Bronchial epithelial cell (primary cell): ENCODE measurements at regions not wholly inside any gene's neighbourhood (a gene's known extent, or its start where the extent isn't known, plus 50 kb on each side); places are given as distances from the start of the nearest gene placed in this dataset.

Experiments used
- DNase-seq: peaks from one replicate; pipeline ENCODE4 v3.0.0-alpha.2; 2010; ENCODE audit warnings: low read depth
- FAIRE-seq: peaks from 2 replicates; lab custom pipeline; 2011; peaks lifted over from hg19 to GRCh38; lab: Jason Lieb, UNC
- H3K27me3 ChIP-seq: 2 replicates; pipeline ENCODE4 v1.5.1; 2011; ENCODE audit warnings: low read length; ENCODE audit not compliant: control insufficient read depth, insufficient read depth
- H3K36me3 ChIP-seq: 2 replicates; pipeline ENCODE4 v1.5.1; 2011; ENCODE audit warnings: low read length; ENCODE audit not compliant: control insufficient read depth, insufficient read depth
- H3K4me3 ChIP-seq: 2 replicates; pipeline ENCODE4 v1.5.1; 2011; ENCODE audit warnings: mild to moderate bottlenecking, low read depth, low read length, control low read depth
- TF ChIP-seq, protein P1 (sequence below): IDR thresholded peaks from 2 replicates; pipeline ENCODE4 v1.5.1; 2011; ENCODE audit warnings: mild to moderate bottlenecking, moderate library complexity, low read length, control low read depth, inconsistent platforms; ENCODE audit not compliant: insufficient read depth, severe bottlenecking

DNA sequence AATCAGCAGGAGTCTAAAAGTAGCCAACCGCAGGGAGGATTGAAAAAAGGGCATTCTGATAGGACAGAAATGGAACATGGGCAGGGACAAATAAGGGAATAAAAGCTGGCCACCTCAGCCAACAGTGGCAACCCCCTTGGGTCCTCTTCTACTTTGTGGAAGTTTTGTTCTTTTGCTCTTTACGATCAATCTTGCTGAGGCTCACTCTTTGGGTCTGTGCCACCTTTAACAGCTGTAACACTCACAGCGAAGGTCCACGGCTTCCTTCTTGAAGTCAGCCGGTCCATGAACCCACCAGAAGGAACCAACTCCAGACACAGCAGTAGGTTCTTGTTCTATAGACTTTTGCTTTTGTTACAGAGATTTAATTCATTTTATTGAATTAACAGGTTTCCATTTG, 285.4 kb upstream of the CDH20 start:
- no peak for DNase-seq
- H3K4me3 ChIP-seq, result no peak overlapping the region
- no peaks in the 10 kb centered on the region for H3K27me3 ChIP-seq
- TF ChIP-seq, protein P1, sequence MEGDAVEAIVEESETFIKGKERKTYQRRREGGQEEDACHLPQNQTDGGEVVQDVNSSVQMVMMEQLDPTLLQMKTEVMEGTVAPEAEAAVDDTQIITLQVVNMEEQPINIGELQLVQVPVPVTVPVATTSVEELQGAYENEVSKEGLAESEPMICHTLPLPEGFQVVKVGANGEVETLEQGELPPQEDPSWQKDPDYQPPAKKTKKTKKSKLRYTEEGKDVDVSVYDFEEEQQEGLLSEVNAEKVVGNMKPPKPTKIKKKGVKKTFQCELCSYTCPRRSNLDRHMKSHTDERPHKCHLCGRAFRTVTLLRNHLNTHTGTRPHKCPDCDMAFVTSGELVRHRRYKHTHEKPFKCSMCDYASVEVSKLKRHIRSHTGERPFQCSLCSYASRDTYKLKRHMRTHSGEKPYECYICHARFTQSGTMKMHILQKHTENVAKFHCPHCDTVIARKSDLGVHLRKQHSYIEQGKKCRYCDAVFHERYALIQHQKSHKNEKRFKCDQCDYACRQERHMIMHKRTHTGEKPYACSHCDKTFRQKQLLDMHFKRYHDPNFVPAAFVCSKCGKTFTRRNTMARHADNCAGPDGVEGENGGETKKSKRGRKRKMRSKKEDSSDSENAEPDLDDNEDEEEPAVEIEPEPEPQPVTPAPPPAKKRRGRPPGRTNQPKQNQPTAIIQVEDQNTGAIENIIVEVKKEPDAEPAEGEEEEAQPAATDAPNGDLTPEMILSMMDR, result no peak
- FAIRE-seq, result no peak
- no peaks in the 10 kb centered on the region for H3K36me3 ChIP-seq

DNA sequence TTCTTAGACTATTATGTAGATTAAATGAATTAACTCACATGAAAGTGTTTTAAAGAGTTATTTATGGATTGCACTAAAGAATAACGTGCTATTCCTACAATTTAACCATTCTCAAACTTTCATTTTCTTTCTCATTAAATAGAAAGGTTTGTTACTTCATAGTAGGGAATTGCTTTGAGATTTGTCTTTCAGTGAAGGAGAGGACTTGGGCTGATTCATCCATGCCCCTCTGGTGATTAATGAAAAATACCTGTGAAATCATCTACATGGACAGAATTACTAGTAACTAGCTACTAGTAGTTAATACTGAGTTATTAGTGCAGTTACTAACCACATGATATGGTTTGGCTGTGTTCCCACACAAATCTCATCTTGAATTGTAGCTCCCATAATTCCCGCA, 275.8 kb upstream of the CDH20 start:
- DNase-seq (no peak), FAIRE-seq (no peak)
- Histone ChIP-seq H3K27me3 (no peaks in the 10 kb centered on the region), H3K4me3 (no peak overlapping the region), H3K36me3 (no peaks in the 10 kb centered on the region)
- TF ChIP-seq, protein P1, result no peak

DNA sequence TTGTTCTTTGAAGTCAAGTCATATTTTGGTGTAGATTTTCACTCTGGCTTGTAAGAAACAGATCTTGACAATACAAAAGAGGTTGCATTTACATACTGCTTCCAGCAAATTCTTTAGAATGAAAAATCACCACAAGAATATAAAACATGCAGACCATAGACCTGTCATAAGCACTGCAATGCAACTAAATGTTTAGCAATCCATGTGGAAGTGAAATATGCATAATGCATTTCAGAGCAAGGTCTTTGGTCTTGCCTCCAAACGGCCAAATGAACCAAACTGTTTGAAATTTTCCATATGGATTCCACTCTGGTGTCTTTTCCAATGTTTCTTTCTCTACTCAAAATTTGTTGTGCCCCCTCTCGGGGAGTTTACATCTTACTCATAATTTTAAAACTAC, 271.0 kb upstream of the CDH20 start:
- DNase-seq (no peak), FAIRE-seq (no peak)
- Histone ChIP-seq H3K4me3 (no peak overlapping the region), H3K27me3 (no peaks in the 10 kb centered on the region), H3K36me3 (no peaks in the 10 kb centered on the region)
- TF ChIP-seq, protein P1, result no peak

DNA sequence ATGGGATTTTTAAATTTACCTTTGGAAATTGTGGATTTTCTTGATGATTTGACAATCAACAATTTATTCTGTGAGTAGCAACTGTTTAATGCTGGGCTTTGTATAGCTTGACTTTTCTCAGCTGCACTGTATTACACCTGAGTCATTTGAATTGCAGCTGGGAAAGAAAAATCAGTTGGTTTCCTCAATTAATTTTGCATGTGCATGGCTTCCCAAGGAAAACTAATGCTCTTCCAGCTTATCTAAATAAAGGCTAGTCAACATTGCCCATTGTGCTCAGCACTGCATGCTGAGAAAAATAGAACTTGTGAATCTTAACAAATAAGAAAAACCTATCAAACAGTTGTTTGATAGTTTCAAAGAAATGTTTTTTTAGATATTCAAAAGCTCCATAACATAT, 268.3 kb upstream of the CDH20 start:
- no peaks in the 10 kb centered on the region for H3K27me3 ChIP-seq
- TF ChIP-seq, protein P1, result no peak
- no peak overlapping the region for H3K4me3 ChIP-seq
- no peak for DNase-seq
- FAIRE-seq, result no peak
- H3K36me3 ChIP-seq, result no peaks in the 10 kb centered on the region

DNA sequence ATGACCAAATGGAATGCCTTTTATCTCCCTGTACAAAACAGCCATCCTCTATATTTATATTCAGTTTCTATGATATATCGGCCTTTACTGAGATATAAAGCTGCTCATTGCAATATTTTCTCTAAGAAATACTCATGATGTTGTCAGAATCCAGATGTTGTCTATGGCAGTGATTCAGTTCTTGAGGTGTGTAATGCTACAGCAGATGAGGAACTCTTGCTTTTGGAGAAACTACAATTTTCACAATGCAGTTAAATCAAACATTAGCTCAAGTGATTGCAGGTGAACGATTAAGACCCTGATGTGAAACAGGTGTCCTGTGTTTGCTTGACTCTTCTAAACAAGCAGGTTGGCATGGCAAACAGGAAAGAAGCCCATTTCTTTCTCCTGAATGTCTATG, 256.2 kb upstream of the CDH20 start:
- TF ChIP-seq, protein P1, result no peak
- DNase-seq (no peak), FAIRE-seq (no peak)
- Histone ChIP-seq H3K36me3 (no peaks in the 10 kb centered on the region), H3K4me3 (no peak overlapping the region), H3K27me3 (no peaks in the 10 kb centered on the region)

DNA sequence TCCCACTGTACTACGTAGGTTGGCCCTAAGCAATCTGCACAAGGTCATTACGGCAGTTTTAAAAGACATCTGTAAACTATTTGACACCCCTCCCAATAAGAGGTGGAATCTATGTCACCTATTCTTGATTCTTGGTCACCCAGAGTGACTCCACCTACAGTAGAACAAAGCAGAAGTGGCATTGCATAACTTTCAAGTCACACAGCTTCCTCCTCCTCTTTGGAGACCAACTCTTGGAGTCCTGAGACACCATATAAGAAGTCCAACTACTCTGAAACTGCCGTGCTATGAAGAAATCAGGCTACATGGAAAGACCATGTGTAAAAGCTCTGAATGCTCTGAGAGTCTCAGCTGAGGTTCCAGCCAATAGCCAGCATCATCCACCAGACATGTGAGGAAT, 253.5 kb upstream of the CDH20 start:
- FAIRE-seq, result no peak

More for the DNA sequence above, 253.5 kb upstream of the CDH20 start:
- H3K4me3 ChIP-seq, result no peak overlapping the region
- no peak for DNase-seq
- TF ChIP-seq, protein P1, result no peak
- no peaks in the 10 kb centered on the region for H3K36me3 ChIP-seq
- H3K27me3 ChIP-seq, result no peaks in the 10 kb centered on the region
